ENCODE measurements at regions not wholly inside any gene's neighbourhood (a gene's known extent, or its start where the extent isn't known, plus 50 kb on each side); places are given as distances from the start of the nearest gene placed in this dataset.

GRCh38 chr4:161133586-161134276 is 1030.1 kb downstream of the FSTL5 start:
- H3K9me3 ChIP-seq (ENCODE audit: low read depth), result no peaks in the 10 kb centered on the region
- TF ChIP-seq EZH2 (IDR thresholded peaks at IDR 0.05), result no peak
- TF ChIP-seq CTCF (IDR thresholded peaks at IDR 0.05), result no peak
- TF ChIP-seq EZH2phosphoT487 (IDR thresholded peaks at IDR 0.05), result no peak
- no peak overlapping the region for H3K27ac Mint-ChIP-seq

GRCh38 chr4:161132715-161133425 is 1030.9 kb downstream of the FSTL5 start:
- no peaks in the 10 kb centered on the region for H3K4me1 Mint-ChIP-seq
- no peak overlapping the region for H3K4me3 ChIP-seq
- H2AFZ ChIP-seq (replicated peaks), result no peak overlapping the region
- peaks cover 2% of the 10 kb centered on the region for H3K36me3 Mint-ChIP-seq
- no peaks in the 10 kb centered on the region for H3K4me1 ChIP-seq
- no peak overlapping the region for H3K27ac Mint-ChIP-seq
- DNase-seq (ENCODE audit: low spot score), result no peak
- H3K9me3 ChIP-seq (ENCODE audit: low read depth), result no peaks in the 10 kb centered on the region
- no peaks in the 10 kb centered on the region for H3K27me3 Mint-ChIP-seq (ENCODE audit: insufficient read depth, low read depth)
- H3K36me3 ChIP-seq, result no peaks in the 10 kb centered on the region
- no peaks in the 10 kb centered on the region for H3K79me2 ChIP-seq (ENCODE audit: low read depth)
- TF ChIP-seq EZH2phosphoT487 (IDR thresholded peaks at IDR 0.05), result no peak
- no peak for TF ChIP-seq CTCF (IDR thresholded peaks at IDR 0.05)
- no peak for TF ChIP-seq EZH2 (IDR thresholded peaks at IDR 0.05)
- no peak overlapping the region for H3K4me2 ChIP-seq
- H3K4me3 Mint-ChIP-seq, result no peak overlapping the region
- H3K9ac ChIP-seq, result no peak overlapping the region
- H4K20me1 ChIP-seq (ENCODE audit: low read depth), result no peaks in the 10 kb centered on the region
- no peak overlapping the region for H3K27ac ChIP-seq
- H3K9me3 Mint-ChIP-seq, result peaks cover 6% of the 10 kb centered on the region
- H3F3A ChIP-seq (ENCODE audit: low read depth), result no peaks in the 10 kb centered on the region
- no peaks in the 10 kb centered on the region for H3K27me3 ChIP-seq

More at GRCh38 chr4:161133586-161134276, 1030.1 kb downstream of the FSTL5 start:
- Histone ChIP-seq H3K4me2 (no peak overlapping the region), H3K4me1 (no peaks in the 10 kb centered on the region), H2AFZ (replicated peaks) (no peak overlapping the region), H3K9ac (no peak overlapping the region), H3K79me2 (ENCODE audit: low read depth) (no peaks in the 10 kb centered on the region), H4K20me1 (ENCODE audit: low read depth) (no peaks in the 10 kb centered on the region), H3K27me3 (no peaks in the 10 kb centered on the region), H3K4me3 (no peak overlapping the region), H3K36me3 (no peaks in the 10 kb centered on the region), H3F3A (ENCODE audit: low read depth) (no peaks in the 10 kb centered on the region), H3K27ac (no peak overlapping the region)
- H3K4me3 Mint-ChIP-seq, result no peak overlapping the region
- H3K9me3 Mint-ChIP-seq, result peaks cover 9% of the 10 kb centered on the region
- H3K36me3 Mint-ChIP-seq, result peaks cover 2% of the 10 kb centered on the region
- no peaks in the 10 kb centered on the region for H3K27me3 Mint-ChIP-seq (ENCODE audit: insufficient read depth, low read depth)
- H3K4me1 Mint-ChIP-seq, result no peaks in the 10 kb centered on the region
- DNase-seq (ENCODE audit: low spot score), result no peak

GRCh38 chr4:161121451-161121850 is 1042.3 kb downstream of the FSTL5 start:
- peaks cover 6% of the 10 kb centered on the region for H3K9me3 Mint-ChIP-seq
- H3K27me3 ChIP-seq, result no peaks in the 10 kb centered on the region
- H4K20me1 ChIP-seq (ENCODE audit: low read depth), result no peaks in the 10 kb centered on the region
- H3K79me2 ChIP-seq (ENCODE audit: low read depth), result no peaks in the 10 kb centered on the region
- H3K4me1 ChIP-seq, result no peaks in the 10 kb centered on the region
- no peaks in the 10 kb centered on the region for H3K4me1 Mint-ChIP-seq
- peaks cover 8% of the 10 kb centered on the region for H3K36me3 ChIP-seq
- H3K9me3 ChIP-seq (ENCODE audit: low read depth), result peaks cover 6% of the 10 kb centered on the region
- H3K27ac ChIP-seq, result no peak overlapping the region
- no peaks in the 10 kb centered on the region for H3F3A ChIP-seq (ENCODE audit: low read depth)
- no peaks in the 10 kb centered on the region for H3K27me3 Mint-ChIP-seq (ENCODE audit: insufficient read depth, low read depth)
- H3K4me3 Mint-ChIP-seq, result no peak overlapping the region
- H3K36me3 Mint-ChIP-seq, result no peaks in the 10 kb centered on the region
- TF ChIP-seq CTCF (IDR thresholded peaks at IDR 0.05) (no peak), EZH2 (IDR thresholded peaks at IDR 0.05) (no peak), EZH2phosphoT487 (IDR thresholded peaks at IDR 0.05) (no peak)
- H3K27ac Mint-ChIP-seq, result no peak overlapping the region
- H2AFZ ChIP-seq (replicated peaks), result no peak overlapping the region
- DNase-seq (ENCODE audit: low spot score), result no peak
- no peak overlapping the region for H3K9ac ChIP-seq
- no peak overlapping the region for H3K4me3 ChIP-seq
- H3K4me2 ChIP-seq, result no peak overlapping the region

Measured in neural progenitor cell (in vitro differentiated cells).